Activated CD8-positive, alpha-beta memory T cell treated with anti-CD3 and anti-CD28 coated beads for 36 hours (primary cell): ENCODE measurements at regions not wholly inside any gene's neighbourhood (a gene's known extent, or its start where the extent isn't known, plus 50 kb on each side); places are given as distances from the start of the nearest gene placed in this dataset.
"Not testable (repeated sequence)": the region's sequence is repeated elsewhere in the genome, so short reads cannot be mapped to it uniquely, and the experiment has no call there.

Source experiments
- CTCF ChIA-PET: fragments of 350-600 bp; sonication (Branson Sonifier 250); formaldehyde crosslinking; loops from one replicate; lab custom pipeline; 2021; ENCODE audit warnings: antibody characterized with exemption; lab: Charles Lee
- POLR2A ChIA-PET: fragments of 350-600 bp; sonication (Branson Sonifier 250); formaldehyde crosslinking; loops from one replicate; lab custom pipeline; 2021; ENCODE audit warnings: antibody characterized with exemption; lab: Charles Lee

GRCh38 chr16:21529060-21529658 is 70.2 kb upstream of the METTL9 start:
- CTCF ChIA-PET, POLR2A ChIA-PET: not testable (repeated sequence)

- CTCF ChIA-PET, POLR2A ChIA-PET: not testable (repeated sequence)
These were observed 68.5 kb upstream of the METTL9 start for GRCh38 chr16:21530729-21531383.

GRCh38 chr16:21532996-21533395 is 66.4 kb upstream of the METTL9 start:
- CTCF ChIA-PET, POLR2A ChIA-PET: not testable (repeated sequence)

GRCh38 chr16:21533474-21533873 is 65.9 kb upstream of the METTL9 start:
- POLR2A ChIA-PET, CTCF ChIA-PET: not testable (repeated sequence)

- CTCF ChIA-PET, POLR2A ChIA-PET: not testable (repeated sequence)
These were observed 64.8 kb upstream of the METTL9 start for GRCh38 chr16:21534561-21534960.

- CTCF ChIA-PET, POLR2A ChIA-PET: not testable (repeated sequence)
These were observed 64.2 kb upstream of the METTL9 start for GRCh38 chr16:21535201-21535600.

- CTCF ChIA-PET, POLR2A ChIA-PET: not testable (repeated sequence)
These were observed 62.6 kb upstream of the METTL9 start for GRCh38 chr16:21536740-21537139.

- POLR2A ChIA-PET, CTCF ChIA-PET: not testable (repeated sequence)
These were observed 61.8 kb upstream of the METTL9 start for GRCh38 chr16:21537598-21537997.

GRCh38 chr16:21539107-21539618 is 60.2 kb upstream of the METTL9 start:
- CTCF ChIA-PET, POLR2A ChIA-PET: not testable (repeated sequence)

GRCh38 chr16:21540770-21541433 is 58.5 kb upstream of the METTL9 start:
- ChIA-PET CTCF (interaction anchor here (0.7 kb wide), 1 partner anchor 32 kb away, joined by 4 read pairs; no protein-coding TSS in a partner anchor), POLR2A (interaction anchor here (0.7 kb wide), 1 partner anchor 21 kb away, joined by 8 read pairs; no protein-coding TSS in a partner anchor)

GRCh38 chr16:21541611-21542051 is 57.7 kb upstream of the METTL9 start:
- POLR2A ChIA-PET, CTCF ChIA-PET: not testable (repeated sequence)

- POLR2A ChIA-PET, CTCF ChIA-PET: not testable (repeated sequence)
These were observed 57.3 kb upstream of the METTL9 start for GRCh38 chr16:21542075-21542474.

- CTCF ChIA-PET, POLR2A ChIA-PET: not testable (repeated sequence)
These were observed 56.8 kb upstream of the METTL9 start for GRCh38 chr16:21542491-21543124.

GRCh38 chr16:21543151-21543836 is 56.1 kb upstream of the METTL9 start:
- CTCF ChIA-PET, POLR2A ChIA-PET: not testable (repeated sequence)

- CTCF ChIA-PET, POLR2A ChIA-PET: not testable (repeated sequence)
These were observed 53.6 kb upstream of the METTL9 start for GRCh38 chr16:21545664-21546326.

- POLR2A ChIA-PET, CTCF ChIA-PET: not testable (repeated sequence)
These were observed 50.0 kb upstream of the METTL9 start for GRCh38 chr16:21549396-21549795.
